Astrocyte of the cerebellum (primary cell): ENCODE measurements at regions not wholly inside any gene's neighbourhood (a gene's known extent, or its start where the extent isn't known, plus 50 kb on each side); places are given as distances from the start of the nearest gene placed in this dataset.

Source experiments
- DNase-seq: peaks from one replicate; pipeline ENCODE4 v3.0.0-alpha.2; 2011; ENCODE audit warnings: low read depth
- H3K4me3 ChIP-seq: 2 replicates; pipeline ENCODE4 v1.5.1; 2011; ENCODE audit warnings: mild to moderate bottlenecking, low read depth, low read length, moderate library complexity
- in situ Hi-C: cut with HindIII; loops from 2 replicates; pipeline ENCODE4 v1.10.0; 2017; ENCODE audit warnings: low sequenced_read_pairs
- TF ChIP-seq, protein P1 (sequence below): IDR thresholded peaks from 2 replicates; pipeline ENCODE4 v1.5.1; 2012; ENCODE audit warnings: low read length, low read depth, moderate library complexity, mild to moderate bottlenecking; ENCODE audit errors: missing control alignments

- H3K4me3 ChIP-seq = no peak overlapping the region
- in situ Hi-C loops = no loop called here
- no peak for DNase-seq
- TF ChIP-seq, protein P1, sequence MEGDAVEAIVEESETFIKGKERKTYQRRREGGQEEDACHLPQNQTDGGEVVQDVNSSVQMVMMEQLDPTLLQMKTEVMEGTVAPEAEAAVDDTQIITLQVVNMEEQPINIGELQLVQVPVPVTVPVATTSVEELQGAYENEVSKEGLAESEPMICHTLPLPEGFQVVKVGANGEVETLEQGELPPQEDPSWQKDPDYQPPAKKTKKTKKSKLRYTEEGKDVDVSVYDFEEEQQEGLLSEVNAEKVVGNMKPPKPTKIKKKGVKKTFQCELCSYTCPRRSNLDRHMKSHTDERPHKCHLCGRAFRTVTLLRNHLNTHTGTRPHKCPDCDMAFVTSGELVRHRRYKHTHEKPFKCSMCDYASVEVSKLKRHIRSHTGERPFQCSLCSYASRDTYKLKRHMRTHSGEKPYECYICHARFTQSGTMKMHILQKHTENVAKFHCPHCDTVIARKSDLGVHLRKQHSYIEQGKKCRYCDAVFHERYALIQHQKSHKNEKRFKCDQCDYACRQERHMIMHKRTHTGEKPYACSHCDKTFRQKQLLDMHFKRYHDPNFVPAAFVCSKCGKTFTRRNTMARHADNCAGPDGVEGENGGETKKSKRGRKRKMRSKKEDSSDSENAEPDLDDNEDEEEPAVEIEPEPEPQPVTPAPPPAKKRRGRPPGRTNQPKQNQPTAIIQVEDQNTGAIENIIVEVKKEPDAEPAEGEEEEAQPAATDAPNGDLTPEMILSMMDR = no peak
Measured at GRCh38 chr7:42858570-42858969, 53.3 kb downstream of the C7orf25 start.

GRCh38 chr7:42856605-42856987 lies 55.3 kb downstream of the C7orf25 start:
- TF ChIP-seq, protein P1 = no peak
- H3K4me3 ChIP-seq = peak overlapping the region; percentile 50
- in situ Hi-C loops = no loop called here
- no peak for DNase-seq

DNA sequence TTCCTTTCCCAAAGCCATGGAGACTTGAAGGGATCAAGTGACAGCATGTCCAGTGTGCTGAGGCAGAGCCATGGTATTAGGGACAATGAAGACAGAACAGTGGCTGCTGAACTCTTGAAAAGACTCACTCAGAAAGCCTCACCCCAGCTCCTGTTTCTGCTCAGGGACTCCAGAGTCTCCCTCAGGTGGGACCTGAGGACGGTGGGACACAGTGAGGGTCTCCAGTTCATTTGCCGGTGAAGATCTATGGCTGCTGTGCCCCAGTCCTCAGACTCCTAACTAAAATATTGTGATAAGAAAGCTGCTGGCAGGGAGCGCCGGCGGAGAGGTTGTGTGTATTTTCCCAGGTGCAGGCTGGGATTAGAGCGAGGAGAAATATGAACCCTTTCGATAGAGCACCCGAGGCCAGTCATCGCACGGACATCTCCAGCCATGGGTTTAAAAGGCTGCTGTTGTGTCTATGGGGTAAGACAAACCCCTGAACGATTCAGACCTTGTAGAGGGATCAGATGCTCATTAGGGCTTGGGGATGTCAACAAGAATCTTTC lies 57.2 kb downstream of the C7orf25 start:
- DNase-seq = no peak
- in situ Hi-C loops = no loop called here
- TF ChIP-seq, protein P1 = no peak
- no peak overlapping the region for H3K4me3 ChIP-seq

GRCh38 chr7:42852531-42852930 lies 59.3 kb downstream of the C7orf25 start:
- in situ Hi-C loops = no loop called here
- TF ChIP-seq, protein P1 = no peak
- DNase-seq = no peak
- no peak overlapping the region for H3K4me3 ChIP-seq

DNA sequence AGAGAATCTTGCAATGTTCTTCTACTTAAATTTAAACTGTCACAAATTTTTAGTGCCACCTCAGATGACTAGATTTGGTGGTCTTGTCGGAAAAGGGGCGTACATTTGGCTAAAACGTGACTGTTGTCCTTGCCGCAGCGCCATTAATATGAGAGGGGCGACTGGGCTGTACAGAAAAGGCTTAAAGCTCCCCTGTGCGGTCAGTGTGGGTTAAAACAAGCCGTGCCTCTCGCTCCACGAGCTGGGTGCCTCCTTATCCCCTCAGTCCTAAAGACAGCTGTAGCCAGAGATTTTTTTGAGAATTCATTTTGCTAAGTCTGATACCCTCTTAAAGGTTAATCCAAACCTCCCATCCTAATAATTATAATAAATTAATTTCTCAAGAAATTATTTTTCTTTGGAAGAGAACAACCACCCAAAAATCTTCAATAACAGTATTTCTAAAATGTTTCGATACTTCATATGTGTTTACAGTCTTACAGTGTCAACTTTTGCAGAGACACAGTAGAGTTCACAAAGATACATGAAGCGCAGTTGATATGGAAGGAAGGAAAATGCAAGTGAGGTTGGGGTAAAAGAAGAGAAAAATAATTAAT lies 68.6 kb downstream of the C7orf25 start:
- H3K4me3 ChIP-seq = peak overlapping the region; percentile 11
- TF ChIP-seq, protein P1 = peak; percentile 69
- in situ Hi-C loops = loop anchor here (25.0 kb wide), 1 partner anchor 856 kb away; no protein-coding TSS in a partner anchor
- DNase-seq = peak; percentile 13

DNA sequence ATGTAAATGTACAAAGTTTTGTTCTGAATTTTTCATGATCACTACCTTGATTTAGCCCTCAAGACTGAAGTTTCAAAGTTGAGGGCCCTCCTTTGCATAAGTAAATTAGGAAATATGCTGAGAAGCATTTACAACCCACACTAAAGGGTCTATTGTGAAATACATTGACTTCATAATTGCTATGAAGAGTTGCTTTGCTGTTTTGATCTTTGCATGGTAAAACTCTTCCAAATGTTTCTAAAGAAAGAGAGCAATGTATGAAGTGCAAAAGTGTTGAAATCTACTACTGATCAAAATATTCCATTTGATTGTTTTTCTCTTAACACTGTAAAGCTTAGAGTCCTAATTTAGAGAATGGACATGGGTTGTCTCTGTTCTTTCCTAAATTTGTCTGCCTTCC lies 77.2 kb downstream of the C7orf25 start:
- in situ Hi-C loops = loop anchor here (25.0 kb wide), 1 partner anchor 847 kb away; no protein-coding TSS in a partner anchor
- TF ChIP-seq, protein P1 = no peak
- H3K4me3 ChIP-seq = no peak overlapping the region
- no peak for DNase-seq
